ENCODE measurements at regions not wholly inside any gene's neighbourhood (a gene's known extent, or its start where the extent isn't known, plus 50 kb on each side); places are given as distances from the start of the nearest gene placed in this dataset.

- DNase-seq = no peak
Measured at GRCh38 chr15:35872577-35872976, 326.6 kb upstream of the DPH6 start.

- DNase-seq = peak; percentile 15
Measured at GRCh38 chr15:35874260-35874905, 328.4 kb upstream of the DPH6 start.

DNA sequence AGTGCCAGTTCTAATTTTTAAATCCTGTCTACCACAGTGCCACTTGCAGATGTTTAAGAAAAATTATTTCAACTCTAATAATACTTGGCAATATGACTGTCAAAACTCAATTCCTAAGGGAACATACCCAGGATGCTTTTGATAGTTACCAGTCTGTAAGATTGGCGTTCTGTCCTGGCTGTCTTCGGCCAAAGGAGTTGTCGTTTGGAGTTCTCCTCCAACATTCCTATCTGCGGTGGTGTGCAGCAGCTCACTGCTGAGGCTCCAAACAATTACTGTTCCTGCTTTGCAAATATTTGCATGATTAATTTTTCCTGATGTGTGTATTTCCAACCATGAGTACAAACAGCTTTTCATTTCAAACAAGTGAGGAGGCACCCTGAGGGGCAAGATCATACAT, 330.8 kb upstream of the DPH6 start:
- DNase-seq = no peak

DNA sequence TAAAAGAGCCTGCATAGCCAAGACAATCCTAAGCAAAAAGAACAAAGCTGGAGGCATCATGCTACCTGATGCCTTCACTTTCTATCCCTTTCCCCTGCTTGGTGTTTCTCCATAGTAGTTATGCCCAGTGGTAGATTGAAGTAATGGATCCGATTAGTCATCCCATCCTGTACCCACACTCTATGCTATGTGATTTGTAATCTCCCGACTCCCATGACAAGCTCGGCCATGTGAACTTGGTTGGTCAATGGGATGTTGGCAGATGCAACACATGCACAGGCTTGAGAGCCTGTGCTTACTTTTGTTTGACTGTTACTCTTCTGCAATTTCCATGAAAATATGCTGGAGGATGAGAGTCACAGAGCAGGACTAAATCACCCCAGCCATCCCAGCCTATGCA, 334.9 kb upstream of the DPH6 start:
- DNase-seq = no peak

DNA sequence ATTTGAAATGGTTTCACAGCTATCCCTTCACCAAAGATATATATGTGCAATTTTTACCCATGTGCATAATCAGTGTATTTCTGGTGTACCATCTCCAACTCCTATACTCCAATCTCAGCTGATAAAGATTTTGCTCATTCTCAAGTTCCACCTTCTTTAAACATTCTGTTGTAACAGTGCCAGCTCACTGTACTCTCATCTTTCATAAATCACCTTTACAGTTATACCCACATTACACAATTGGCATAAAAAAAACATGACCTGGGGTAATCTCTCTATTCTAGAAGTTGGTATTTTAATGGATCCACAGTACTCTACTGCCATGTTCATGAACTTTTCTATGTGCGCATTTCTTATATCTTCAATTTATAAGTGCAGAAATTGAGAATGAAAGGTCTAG, 339.9 kb upstream of the DPH6 start:
- DNase-seq = no peak

DNA sequence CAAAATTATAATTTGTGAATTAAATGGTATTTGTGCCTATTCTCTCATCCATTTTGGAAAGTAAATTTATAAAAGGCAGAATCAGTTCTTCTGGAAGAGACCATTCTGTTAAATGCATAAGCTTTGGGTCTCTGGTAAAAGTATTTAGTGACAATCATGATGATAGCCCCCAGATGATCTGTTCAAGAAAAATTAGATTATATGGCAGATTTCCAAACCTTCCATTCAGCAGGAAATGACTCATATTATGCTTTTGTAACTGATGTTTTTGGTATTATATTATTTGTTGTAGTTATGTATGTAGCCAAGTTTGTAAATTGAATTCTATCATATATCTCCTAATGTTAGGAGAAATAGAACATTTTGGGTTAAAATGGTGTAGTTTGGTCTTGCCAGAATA, 340.8 kb upstream of the DPH6 start:
- DNase-seq = no peak

DNA sequence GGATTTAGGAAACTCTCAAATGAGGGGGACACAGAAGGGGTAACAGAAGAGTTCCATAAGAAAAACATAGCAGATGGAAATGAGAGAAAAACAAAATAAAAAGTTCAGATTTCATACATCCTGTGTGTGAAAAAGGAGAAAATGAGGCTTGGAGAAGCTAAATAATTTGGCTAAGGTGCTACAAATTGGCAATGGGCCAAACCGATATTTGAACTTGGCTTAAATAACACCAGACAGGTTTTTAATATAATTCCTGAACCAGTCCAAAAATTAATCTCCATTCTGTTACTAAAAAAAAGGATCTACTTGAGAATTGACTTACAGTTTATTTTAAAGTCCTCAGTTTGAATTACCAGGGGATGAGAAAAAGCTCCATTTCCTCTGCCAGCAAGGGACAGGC, 342.9 kb upstream of the DPH6 start:
- DNase-seq = no peak

DNA sequence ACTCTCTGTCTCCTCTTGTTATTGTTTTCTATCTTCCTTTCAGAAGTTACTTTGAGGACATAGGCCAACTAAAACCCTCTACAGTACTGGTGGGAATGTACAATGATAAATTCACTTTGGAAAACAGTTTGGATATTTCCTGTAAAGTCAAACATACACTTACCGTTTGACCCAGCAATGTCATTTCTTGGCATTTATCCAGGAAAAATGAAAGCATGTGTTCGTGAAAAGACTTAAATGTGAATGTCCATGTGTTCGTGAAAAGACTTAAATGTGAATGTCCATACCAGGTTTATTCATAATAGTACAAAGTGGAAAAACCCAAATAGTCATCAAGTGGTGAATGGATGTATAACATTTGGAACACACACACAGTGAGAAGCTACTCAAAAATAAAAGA, 361.5 kb upstream of the DPH6 start:
- no peak for DNase-seq

GRCh38 chr15:35909414-35909813, 363.4 kb upstream of the DPH6 start:
- no peak for DNase-seq

- DNase-seq = no peak
Measured at GRCh38 chr15:35910227-35910626, 364.3 kb upstream of the DPH6 start.

- DNase-seq = no peak
Measured at GRCh38 chr15:35911052-35911777, 365.2 kb upstream of the DPH6 start.

DNA sequence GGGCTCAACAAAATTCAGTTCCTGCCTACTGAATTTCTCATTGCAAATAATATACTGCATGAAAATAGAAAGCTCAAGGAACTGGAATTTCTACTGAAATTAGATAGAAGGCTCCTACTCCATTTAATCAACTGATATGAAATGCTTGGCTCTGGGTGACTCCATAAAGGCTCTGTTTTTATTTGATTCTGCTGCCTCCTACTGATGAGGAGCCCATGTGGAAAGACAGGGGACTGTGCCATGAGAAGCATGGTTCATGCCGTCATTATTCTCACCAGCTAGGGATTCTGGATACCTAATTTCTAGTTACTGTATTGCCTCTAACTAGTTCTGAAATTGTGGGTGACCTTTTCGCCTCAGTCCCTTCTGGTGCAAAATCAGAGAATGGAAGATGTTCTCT, 366.2 kb upstream of the DPH6 start:
- DNase-seq = no peak

GRCh38 chr15:35914573-35914972, 368.6 kb upstream of the DPH6 start:
- no peak for DNase-seq

DNA sequence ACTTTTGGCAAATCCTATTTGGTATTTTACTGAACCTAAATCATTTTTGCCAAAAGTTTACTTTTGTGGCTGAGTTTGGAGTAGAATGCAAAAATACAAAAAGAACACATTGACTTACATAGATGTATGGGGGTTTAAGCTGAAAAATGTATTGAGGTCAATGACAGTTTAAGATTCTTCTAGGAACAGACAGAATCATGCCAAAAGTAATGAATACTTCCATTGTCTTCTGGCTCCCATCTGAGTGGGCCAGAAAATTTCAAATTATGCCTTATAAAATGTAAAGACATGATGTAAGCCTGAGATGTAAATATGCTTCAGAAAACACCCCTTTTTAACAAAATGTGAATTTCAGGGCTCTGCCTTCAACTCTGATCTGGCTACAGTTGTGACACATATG, 375.1 kb upstream of the DPH6 start:
- DNase-seq = no peak

DNA sequence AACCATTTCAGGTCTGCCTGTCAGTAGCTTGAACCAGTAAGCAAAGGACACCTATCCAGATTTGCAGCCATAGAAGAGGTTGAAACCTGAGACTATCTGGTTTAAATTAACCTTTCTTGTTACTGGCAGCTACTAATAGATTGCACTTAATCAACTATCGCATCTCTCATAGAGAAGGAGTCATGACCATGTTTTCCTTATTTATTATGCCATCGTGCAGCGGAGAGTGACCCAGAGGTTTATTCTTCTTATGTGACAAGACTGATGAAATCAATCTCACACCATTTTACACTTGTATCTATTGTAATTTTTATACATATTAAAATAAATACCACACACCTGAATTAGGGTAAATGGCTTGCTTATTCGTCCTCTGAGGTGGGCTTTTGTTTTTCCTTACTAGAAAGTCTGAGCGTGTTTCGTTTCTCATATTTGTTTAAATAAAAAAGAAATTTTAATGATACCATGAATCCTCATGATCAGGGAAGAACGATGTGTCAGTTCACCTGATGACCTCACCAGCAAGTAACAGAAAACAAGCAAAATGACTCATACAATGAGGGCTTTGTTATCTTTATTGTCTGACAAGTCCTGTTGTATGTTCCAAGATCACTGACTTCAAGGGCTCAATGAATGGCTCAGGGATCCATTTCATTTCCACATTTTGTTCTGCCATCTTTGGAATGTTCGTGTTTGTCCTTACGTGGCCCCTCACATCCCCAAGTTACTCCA, 379.5 kb upstream of the DPH6 start:
- DNase-seq = no peak

GRCh38 chr15:35926007-35926380, 380.0 kb upstream of the DPH6 start:
- no peak for DNase-seq

DNA sequence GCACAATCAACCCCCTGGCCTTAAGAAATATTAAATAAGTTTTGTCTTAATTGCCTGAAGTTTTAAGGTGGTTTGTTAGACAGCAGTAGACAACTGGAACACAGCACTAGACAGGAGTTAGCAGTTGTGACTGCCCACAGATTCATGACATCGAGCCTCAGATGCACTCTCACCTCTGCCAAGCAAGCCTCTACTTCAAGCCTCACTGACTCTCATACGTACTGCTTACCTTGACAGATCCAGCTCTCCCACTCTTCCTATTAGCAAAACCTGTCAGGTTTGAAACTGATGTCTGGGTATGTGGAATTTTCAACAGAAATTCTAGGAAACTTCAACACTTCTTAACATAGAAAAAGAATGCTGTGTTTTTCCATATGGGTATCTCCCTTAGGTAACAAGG, 382.9 kb upstream of the DPH6 start:
- DNase-seq = no peak

GRCh38 chr15:35929740-35930444, 383.9 kb upstream of the DPH6 start:
- no peak for DNase-seq

DNA sequence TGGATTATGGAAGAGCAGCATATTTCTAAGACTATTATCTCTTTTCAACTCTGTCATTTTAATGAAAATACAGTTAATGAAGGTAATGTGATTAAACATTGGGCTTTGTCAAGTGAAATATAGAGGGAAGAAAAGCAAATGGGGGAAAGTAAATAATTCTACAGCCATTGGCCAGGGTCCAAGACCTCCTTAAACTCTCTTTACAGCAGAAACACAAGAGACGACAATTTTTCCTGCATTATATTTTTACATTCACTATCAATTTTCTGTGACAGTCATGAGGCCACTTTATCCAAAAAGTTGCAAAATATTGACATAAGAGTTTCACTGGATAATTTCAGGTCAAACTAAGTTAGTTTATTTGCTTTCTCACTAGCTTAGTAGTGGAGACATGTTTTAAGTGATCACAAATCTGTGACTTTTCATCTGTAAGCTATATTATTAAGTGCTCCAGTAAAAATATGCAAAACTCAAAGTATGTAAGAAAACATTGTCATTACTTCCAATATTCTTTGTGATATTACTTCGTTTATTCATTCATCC, 385.9 kb upstream of the DPH6 start:
- DNase-seq = no peak

DNA sequence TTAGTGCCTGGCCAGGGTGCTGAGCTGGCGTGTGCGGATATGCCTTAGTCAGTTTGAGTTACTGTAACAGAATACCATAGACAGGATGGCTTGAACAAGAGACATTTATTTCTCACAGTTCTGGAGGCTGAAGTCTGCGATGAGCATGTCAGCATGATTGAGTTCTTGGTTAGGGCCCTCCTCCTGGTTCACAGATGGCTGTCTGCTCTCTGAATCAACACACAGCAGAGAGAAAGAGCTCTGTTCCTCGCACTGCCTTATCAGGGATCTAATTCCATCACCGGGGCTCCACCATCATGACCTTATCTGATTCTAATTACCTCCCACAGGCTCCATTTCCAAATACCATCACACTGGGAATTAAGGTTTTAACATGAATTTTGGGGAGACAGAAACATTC, 386.6 kb upstream of the DPH6 start:
- no peak for DNase-seq

DNA sequence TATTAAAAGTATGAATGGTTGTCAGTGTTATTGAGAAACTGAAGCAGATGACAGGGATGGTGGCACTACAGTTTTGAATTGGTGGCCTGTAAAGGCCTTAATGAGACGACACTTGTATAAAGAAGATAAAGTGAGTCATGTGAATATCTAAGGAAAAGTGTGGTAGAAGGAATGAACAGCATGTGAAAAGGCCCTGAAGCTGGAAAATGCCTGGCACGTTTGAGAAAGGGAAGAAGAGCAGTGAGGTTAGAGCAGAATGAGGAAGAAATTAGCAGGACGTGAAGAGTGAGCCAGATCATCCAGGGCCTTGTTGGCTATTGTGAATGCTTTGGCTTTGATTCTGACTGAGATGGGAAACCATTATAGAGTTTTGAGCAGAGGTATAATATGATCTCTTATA, 387.6 kb upstream of the DPH6 start:
- DNase-seq = no peak

GRCh38 chr15:35934383-35935049, 388.6 kb upstream of the DPH6 start:
- DNase-seq = no peak

DNA sequence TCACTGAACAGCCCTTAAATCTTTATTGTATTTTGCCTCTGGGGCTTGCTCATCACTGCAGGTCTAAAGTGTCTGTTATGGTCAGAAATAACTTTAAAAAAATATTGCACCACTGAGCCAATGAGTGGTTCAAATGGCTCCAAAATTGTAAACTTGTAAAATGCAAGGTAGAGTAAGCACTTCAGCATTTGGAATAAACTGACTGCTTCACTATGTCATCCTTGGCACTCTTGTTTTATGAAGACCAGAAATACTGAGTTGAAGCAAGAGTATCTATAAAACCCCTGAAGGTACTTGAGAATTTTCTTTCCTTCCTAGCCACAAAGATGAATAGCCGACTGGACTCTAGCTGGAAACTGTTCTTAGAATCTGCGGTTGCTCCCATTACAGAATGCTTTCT, 390.3 kb upstream of the DPH6 start:
- DNase-seq = no peak
